Adipocyte (in vitro differentiated cells): ENCODE measurements at regions not wholly inside any gene's neighbourhood (a gene's known extent, or its start where the extent isn't known, plus 50 kb on each side); places are given as distances from the start of the nearest gene placed in this dataset.
"Not testable (repeated sequence)": the region's sequence is repeated elsewhere in the genome, so short reads cannot be mapped to it uniquely, and the experiment has no call there.

Experiments used
- DNase-seq: peaks from one replicate; pipeline ENCODE4 v3.0.0-alpha.2; 2015; ENCODE audit warnings: low read depth
- H3K27me3 ChIP-seq: replicated peaks from 2 replicates; pipeline ENCODE4 v1.7.0; 2013; ENCODE audit warnings: mild to moderate bottlenecking, low read length, moderate library complexity; ENCODE audit not compliant: control insufficient read depth, insufficient read depth
- H3K36me3 ChIP-seq: 2 replicates; pipeline ENCODE4 v1.7.0; 2013; ENCODE audit warnings: low read length, mild to moderate bottlenecking, moderate library complexity; ENCODE audit not compliant: control insufficient read depth, insufficient read depth, severe bottlenecking
- H3K4me1 ChIP-seq: 2 replicates; pipeline ENCODE4 v1.7.0; 2013; ENCODE audit warnings: mild to moderate bottlenecking, low read length, moderate library complexity; ENCODE audit not compliant: control insufficient read depth, insufficient read depth
- H3K4me3 ChIP-seq: 2 replicates; pipeline ENCODE4 v1.7.0; 2013; ENCODE audit warnings: mild to moderate bottlenecking, low read length, moderate library complexity
- H3K9ac ChIP-seq: 2 replicates; pipeline ENCODE4 v1.7.0; 2013; ENCODE audit warnings: mild to moderate bottlenecking, low read length, moderate library complexity
- H3K9me3 ChIP-seq: 2 replicates; pipeline ENCODE4 v1.7.0; 2013; ENCODE audit warnings: mild to moderate bottlenecking, low read length, moderate library complexity; ENCODE audit not compliant: control insufficient read depth

- no peak for DNase-seq
- H3K4me1 ChIP-seq: peaks cover 35% of the 10 kb centered on the region
- no peak overlapping the region for H3K4me3 ChIP-seq
- H3K9ac ChIP-seq: no peak overlapping the region
- H3K36me3 ChIP-seq: no peaks in the 10 kb centered on the region
- no peaks in the 10 kb centered on the region for H3K9me3 ChIP-seq
- peaks cover 21% of the 10 kb centered on the region for H3K27me3 ChIP-seq
These were observed 185.0 kb upstream of the NRXN3 start for GRCh38 chr14:77985211-77985615.

- Histone ChIP-seq H3K4me3 (no peak overlapping the region), H3K9ac (no peak overlapping the region), H3K36me3 (no peaks in the 10 kb centered on the region), H3K9me3 (no peaks in the 10 kb centered on the region), H3K27me3 (peaks cover 6% of the 10 kb centered on the region), H3K4me1 (peaks cover 26% of the 10 kb centered on the region)
- no peak for DNase-seq
These were observed 183.4 kb upstream of the NRXN3 start for GRCh38 chr14:77986773-77987172.

GRCh38 chr14:77988096-77988870, 181.9 kb upstream of the NRXN3 start:
- Histone ChIP-seq H3K36me3 (no peaks in the 10 kb centered on the region), H3K4me1 (peaks cover 26% of the 10 kb centered on the region), H3K4me3 (peak overlapping the region; percentile 10), H3K27me3 (no peaks in the 10 kb centered on the region), H3K9me3 (no peaks in the 10 kb centered on the region), H3K9ac (peak overlapping the region; percentile 30)
- DNase-seq: no peak

- DNase-seq: no peak
- peak overlapping the region; percentile 10 for H3K4me3 ChIP-seq
- peak overlapping the region; percentile 30 for H3K9ac ChIP-seq
- peaks cover 26% of the 10 kb centered on the region for H3K4me1 ChIP-seq
- H3K36me3 ChIP-seq: no peaks in the 10 kb centered on the region
- no peaks in the 10 kb centered on the region for H3K9me3 ChIP-seq
- H3K27me3 ChIP-seq: no peaks in the 10 kb centered on the region
These were observed 181.2 kb upstream of the NRXN3 start for GRCh38 chr14:77988970-77989369.

- Histone ChIP-seq H3K9me3 (no peaks in the 10 kb centered on the region), H3K27me3 (no peaks in the 10 kb centered on the region), H3K4me1 (peaks cover 26% of the 10 kb centered on the region), H3K4me3 (peak overlapping the region; percentile 10), H3K9ac (peak overlapping the region; percentile 30), H3K36me3 (no peaks in the 10 kb centered on the region)
- no peak for DNase-seq
These were observed 180.7 kb upstream of the NRXN3 start for GRCh38 chr14:77989441-77989991.

GRCh38 chr14:77990337-77990736, 179.8 kb upstream of the NRXN3 start:
- H3K27me3 ChIP-seq: no peaks in the 10 kb centered on the region
- H3K9ac ChIP-seq: no peak overlapping the region
- H3K9me3 ChIP-seq: no peaks in the 10 kb centered on the region
- H3K4me3 ChIP-seq: no peak overlapping the region
- peaks cover 26% of the 10 kb centered on the region for H3K4me1 ChIP-seq
- no peaks in the 10 kb centered on the region for H3K36me3 ChIP-seq
- no peak for DNase-seq

- Histone ChIP-seq H3K4me1 (peaks cover 26% of the 10 kb centered on the region), H3K27me3 (no peaks in the 10 kb centered on the region), H3K4me3 (no peak overlapping the region), H3K9ac (no peak overlapping the region), H3K36me3 (no peaks in the 10 kb centered on the region), H3K9me3 (no peaks in the 10 kb centered on the region)
- no peak for DNase-seq
These were observed 178.9 kb upstream of the NRXN3 start for GRCh38 chr14:77991128-77991772.

GRCh38 chr14:78005325-78005724, 164.8 kb upstream of the NRXN3 start:
- no peak overlapping the region for H3K9ac ChIP-seq
- H3K4me3 ChIP-seq: no peak overlapping the region
- H3K4me1 ChIP-seq: peaks cover 14% of the 10 kb centered on the region
- no peaks in the 10 kb centered on the region for H3K27me3 ChIP-seq
- DNase-seq: no peak
- H3K36me3 ChIP-seq: no peaks in the 10 kb centered on the region
- H3K9me3 ChIP-seq: peaks cover 21% of the 10 kb centered on the region

GRCh38 chr14:78007160-78007559, 163.0 kb upstream of the NRXN3 start:
- H3K9ac ChIP-seq: no peak overlapping the region
- H3K27me3 ChIP-seq: no peaks in the 10 kb centered on the region
- peaks cover 22% of the 10 kb centered on the region for H3K4me1 ChIP-seq
- H3K9me3 ChIP-seq: peaks cover 12% of the 10 kb centered on the region
- no peaks in the 10 kb centered on the region for H3K36me3 ChIP-seq
- H3K4me3 ChIP-seq: no peak overlapping the region
- DNase-seq: no peak

GRCh38 chr14:78010688-78011087, 159.5 kb upstream of the NRXN3 start:
- Histone ChIP-seq H3K9ac (no peak overlapping the region), H3K36me3 (no peaks in the 10 kb centered on the region), H3K4me1 (peaks cover 17% of the 10 kb centered on the region), H3K4me3 (no peak overlapping the region), H3K9me3 (no peaks in the 10 kb centered on the region), H3K27me3 (peaks cover 4% of the 10 kb centered on the region)
- DNase-seq: no peak

- not testable (repeated sequence) for H3K36me3 ChIP-seq, H3K9ac ChIP-seq, DNase-seq, H3K4me3 ChIP-seq, H3K27me3 ChIP-seq, H3K9me3 ChIP-seq
- peaks cover 13% of the 10 kb centered on the region for H3K4me1 ChIP-seq
These were observed 156.3 kb upstream of the NRXN3 start for GRCh38 chr14:78013911-78014310.
